GM12891 (cell line): ENCODE measurements at regions not wholly inside any gene's neighbourhood (a gene's known extent, or its start where the extent isn't known, plus 50 kb on each side); places are given as distances from the start of the nearest gene placed in this dataset.

ENCODE experiments used
- DNase-seq: peaks from one replicate; pipeline ENCODE4 v3.0.0; 2011; ENCODE audit warnings: low spot score; ENCODE audit not compliant: insufficient read length
- FAIRE-seq: peaks from 2 replicates; lab custom pipeline; 2011; peaks lifted over from hg19 to GRCh38; lab: Jason Lieb, UNC
- PAX5 ChIP-seq: IDR thresholded peaks from 2 replicates; pipeline ENCODE4 v1.6.1; 2011; ENCODE audit warnings: low read length, moderate library complexity, mild to moderate bottlenecking; ENCODE audit not compliant: insufficient read depth, severe bottlenecking
- POLR2A ChIP-seq: IDR thresholded peaks from 2 replicates; pipeline ENCODE4 v1.6.1; 2011; ENCODE audit warnings: low read depth, low read length, control low read depth
- POLR2AphosphoS5 ChIP-seq: IDR thresholded peaks from 2 replicates; pipeline ENCODE4 v1.6.1; 2011; ENCODE audit warnings: low read depth, low read length, control low read depth
- POU2F2 ChIP-seq: IDR thresholded peaks from 2 replicates; pipeline ENCODE4 v1.6.1; 2011; ENCODE audit warnings: low read depth, mild to moderate bottlenecking, control low read depth, low read length, moderate library complexity
- SPI1 ChIP-seq: IDR thresholded peaks from 2 replicates; pipeline ENCODE4 v1.6.1; 2011; ENCODE audit warnings: low read depth, low read length, control low read depth
- TAF1 ChIP-seq: IDR thresholded peaks from 2 replicates; pipeline ENCODE4 v1.6.1; 2011; ENCODE audit warnings: low read depth, low read length, control low read depth

- DNase-seq: no peak
- TF ChIP-seq POLR2A (no peak), SPI1 (peak; percentile 71)
- no peak for FAIRE-seq
Measured at GRCh38 chr16:17585449-17586074, 114.8 kb upstream of the XYLT1 start.

DNA sequence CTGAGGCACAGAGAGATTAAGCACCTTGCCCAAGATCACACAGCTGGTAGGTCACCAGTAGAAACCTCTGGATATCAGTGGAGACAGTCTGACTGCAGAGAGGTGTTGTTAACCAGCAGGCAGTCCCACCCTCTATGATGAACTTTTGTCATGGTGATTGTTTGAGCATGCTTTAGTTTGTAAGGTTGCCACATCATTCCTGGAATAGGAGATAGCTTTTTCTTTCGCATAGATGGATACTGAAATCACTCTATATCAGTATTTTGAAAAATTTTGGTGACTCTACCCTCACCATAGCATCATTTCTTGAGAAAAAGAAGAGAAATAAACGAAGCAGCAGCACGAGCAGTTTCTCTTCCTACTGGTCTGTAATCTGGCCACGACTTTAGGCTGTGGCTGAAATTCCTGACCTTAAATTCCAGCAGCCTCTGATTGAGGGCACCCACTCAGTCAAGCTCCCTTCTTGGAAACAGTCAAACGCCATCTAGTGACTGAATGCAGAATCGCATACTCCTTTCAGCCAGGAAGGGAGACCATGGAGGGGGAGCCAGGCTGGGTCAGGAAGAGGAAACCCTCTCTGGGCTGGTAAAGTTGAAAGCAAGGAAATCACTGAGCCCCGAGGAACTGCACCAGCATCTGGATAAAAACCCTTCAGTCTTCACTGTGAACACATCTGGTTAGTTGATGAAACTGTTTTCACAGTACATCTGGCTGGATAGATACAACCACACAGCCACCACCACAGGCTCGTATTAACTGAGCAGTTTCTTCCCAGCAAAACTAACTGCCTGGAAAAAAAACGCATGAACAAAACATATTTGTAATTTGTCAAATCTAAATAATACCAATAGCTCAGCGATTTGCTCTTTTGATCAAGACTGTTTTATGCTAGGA, 108.5 kb upstream of the XYLT1 start:
- DNase-seq: peak; percentile 32
- TF ChIP-seq POU2F2 (0 out of 2 replicates have a peak, but pooled peaks have one; percentile 19), TAF1 (no peak), SPI1 (no peak), POLR2AphosphoS5 (no peak), POLR2A (no peak), PAX5 (no peak)
- FAIRE-seq: peak; percentile 82

- no peak for TF ChIP-seq SPI1
- TF ChIP-seq PAX5: no peak
- no peak for TF ChIP-seq TAF1
- no peak for TF ChIP-seq POLR2A
- no peak for TF ChIP-seq POU2F2
- no peak for TF ChIP-seq POLR2AphosphoS5
- no peak for FAIRE-seq
- DNase-seq: no peak
Measured at GRCh38 chr16:17574256-17574655, 103.5 kb upstream of the XYLT1 start.

GRCh38 chr16:17572145-17572544, 101.4 kb upstream of the XYLT1 start:
- no peak for FAIRE-seq
- no peak for TF ChIP-seq POLR2AphosphoS5
- no peak for TF ChIP-seq POU2F2
- no peak for TF ChIP-seq POLR2A
- TF ChIP-seq TAF1: no peak
- TF ChIP-seq SPI1: no peak
- no peak for TF ChIP-seq PAX5

DNA sequence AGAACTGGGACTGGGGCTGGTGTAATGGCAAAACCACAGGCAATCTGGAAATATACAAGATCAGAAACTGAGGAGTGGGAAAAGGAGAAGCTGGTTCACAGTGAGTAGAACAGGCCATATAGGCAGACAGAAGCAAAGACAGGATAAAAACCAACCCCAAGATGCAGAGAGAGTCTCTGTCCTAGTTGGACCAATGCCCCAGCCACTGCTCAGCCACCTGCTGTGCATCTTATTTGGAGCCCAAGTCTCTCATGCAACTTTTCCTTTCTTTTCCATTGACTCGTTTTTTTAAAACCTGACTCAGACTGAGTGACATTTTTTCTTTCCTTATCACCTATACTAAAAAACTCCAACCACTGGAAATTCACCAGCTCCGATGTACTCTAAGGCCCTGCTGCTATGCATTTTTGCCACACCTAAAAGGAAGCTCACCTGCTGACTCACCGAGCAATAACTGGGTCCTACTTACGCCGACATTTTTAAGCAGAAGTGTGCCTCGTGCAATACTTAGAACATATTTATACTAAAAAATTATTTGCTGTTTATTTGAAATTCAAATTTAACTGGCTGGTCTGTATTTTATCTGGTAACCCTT, 100.8 kb upstream of the XYLT1 start:
- DNase-seq (no peak), FAIRE-seq (no peak)

More at GRCh38 chr16:17572145-17572544, 101.4 kb upstream of the XYLT1 start:
- DNase-seq: no peak

GRCh38 chr16:17568239-17568638, 97.5 kb upstream of the XYLT1 start:
- DNase-seq (no peak), FAIRE-seq (no peak)
- TF ChIP-seq TAF1: no peak
- TF ChIP-seq POU2F2: no peak
- TF ChIP-seq SPI1: no peak
- TF ChIP-seq POLR2AphosphoS5: no peak
- TF ChIP-seq POLR2A: no peak
- TF ChIP-seq PAX5: no peak

More for the DNA sequence above, 100.8 kb upstream of the XYLT1 start:
- no peak for TF ChIP-seq POLR2A
- no peak for TF ChIP-seq POLR2AphosphoS5
- TF ChIP-seq POU2F2: no peak
- TF ChIP-seq PAX5: no peak
- TF ChIP-seq TAF1: no peak
- TF ChIP-seq SPI1: no peak

- FAIRE-seq (no peak), DNase-seq (no peak)
- TF ChIP-seq SPI1: no peak
- TF ChIP-seq POLR2AphosphoS5: no peak
- no peak for TF ChIP-seq POLR2A
- no peak for TF ChIP-seq POU2F2
Measured at GRCh38 chr16:17567455-17567854, 96.7 kb upstream of the XYLT1 start.

DNA sequence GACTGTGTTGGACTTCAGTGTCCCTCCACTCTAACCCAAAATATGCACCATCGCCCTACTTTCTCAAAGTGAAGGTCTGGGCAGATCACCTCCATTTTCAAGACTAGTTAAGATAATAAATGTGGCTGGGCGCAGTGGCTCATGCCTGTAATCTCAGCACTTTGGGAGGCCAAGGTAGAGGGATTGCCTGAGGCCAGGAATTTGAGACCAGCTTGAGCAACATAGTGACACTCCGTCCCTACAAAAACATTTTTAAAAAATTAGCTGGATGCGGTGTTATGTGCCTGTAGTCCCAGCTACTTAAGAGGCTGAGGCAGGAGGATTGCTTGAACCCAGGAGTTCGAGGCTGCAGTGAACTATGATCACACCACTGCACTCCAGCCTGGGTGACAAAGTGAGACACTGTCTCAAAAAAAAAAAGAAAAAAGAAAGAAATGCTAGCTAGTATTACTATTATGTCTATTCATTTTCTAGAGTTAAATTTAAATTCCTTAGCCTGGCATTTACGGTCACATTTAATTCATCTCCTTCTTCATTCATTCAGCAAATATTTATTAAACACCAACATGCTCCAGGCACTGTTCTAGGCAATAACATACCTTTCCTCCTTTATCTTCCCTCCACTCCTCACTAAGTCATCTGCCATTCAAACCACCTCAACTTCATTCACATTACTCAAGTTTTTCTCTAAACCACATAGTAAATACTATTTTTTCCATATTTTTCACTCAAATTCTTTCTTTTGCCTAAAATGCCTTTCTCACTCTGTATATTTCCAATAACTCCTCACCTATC, 96.1 kb upstream of the XYLT1 start:
- TF ChIP-seq SPI1: no peak
- no peak for TF ChIP-seq POU2F2
- TF ChIP-seq POLR2AphosphoS5: no peak
- TF ChIP-seq TAF1: no peak
- TF ChIP-seq PAX5: no peak
- TF ChIP-seq POLR2A: no peak
- FAIRE-seq: no peak
- DNase-seq: no peak
